T-cell (primary cell): ENCODE measurements at regions not wholly inside any gene's neighbourhood (a gene's known extent, or its start where the extent isn't known, plus 50 kb on each side); places are given as distances from the start of the nearest gene placed in this dataset.

Experiments used
- ATAC-seq, 4 experiments: fragments of 200-7000 bp in 3 of 4; fragments of 150-1000 bp in 1 of 4; cut with Tn5 transposase; replicated peaks in 1 of 4; 1 replicate in 3 of 4; 2 replicates in 1 of 4; pipeline ENCODE4 v1.10.0; 2021; ENCODE audit warnings: moderate library complexity in 3 of 4, mild to moderate bottlenecking in 2 of 4, moderate number of reproducible peaks in 1 of 4
- CTCF ChIA-PET, 2 donors: fragments of 300-600 bp; sonication (Branson Sonifier 250); formaldehyde crosslinking; loops; one replicate each; lab custom pipeline; 2022; ENCODE audit warnings: antibody characterized with exemption in 2 of 2; lab: Charles Lee
- POLR2A ChIA-PET, 2 donors: fragments of 300-600 bp; sonication (Branson Sonifier 250); formaldehyde crosslinking; loops; one replicate each; lab custom pipeline; 2022; ENCODE audit warnings: antibody characterized with exemption in 2 of 2; lab: Charles Lee
- DNase-seq, 35 experiments: peaks; one replicate each; pipeline versions ENCODE4 v3.0.0 to v3.0.0-alpha.2; 2013 to 2023
- H3K27ac ChIP-seq: one replicate; pipeline ENCODE4 v1.5.1; 2013; ENCODE audit warnings: low read length
- H3K27me3 ChIP-seq, 2 experiments: replicated peaks in 1 of 2; 1 replicate in 1 of 2; 2 replicates in 1 of 2; pipeline versions ENCODE4 v1.6.1 to v1.7.0; 2013; ENCODE audit warnings: low read length in 1 of 2, mixed read lengths in 1 of 2; ENCODE audit not compliant: control insufficient read depth in 2 of 2, insufficient read depth in 2 of 2; ENCODE audit errors: extremely low read depth in 1 of 2
- H3K36me3 ChIP-seq, 2 donors: 1 replicate in 1 of 2; 2 replicates in 1 of 2; pipeline versions ENCODE4 v1.6.1 to v1.7.0; 2013; ENCODE audit warnings: low read length in 1 of 2; ENCODE audit not compliant: control insufficient read depth in 2 of 2, insufficient read depth in 1 of 2; ENCODE audit errors: extremely low read depth in 1 of 2
- H3K4me1 ChIP-seq, 2 experiments: 1 replicate in 1 of 2; 2 replicates in 1 of 2; pipeline versions ENCODE4 v1.6.1 to v1.7.0; 2013; ENCODE audit warnings: low read length in 2 of 2, mixed read lengths in 1 of 2; ENCODE audit not compliant: insufficient read depth in 2 of 2, control insufficient read depth in 1 of 2; ENCODE audit errors: extremely low read depth in 1 of 2
- H3K4me3 ChIP-seq, 2 donors: 1 replicate in 1 of 2; 2 replicates in 1 of 2; pipeline versions ENCODE4 v1.5.1 to v1.7.0; 2013; ENCODE audit warnings: mild to moderate bottlenecking in 2 of 2, low read length in 1 of 2, moderate library complexity in 1 of 2; ENCODE audit not compliant: control insufficient read depth in 1 of 2; ENCODE audit errors: extremely low read depth in 1 of 2
- H3K9me3 ChIP-seq: 2 replicates; pipeline ENCODE4 v1.7.0; 2013
- H3K27ac Mint-ChIP-seq, 2 donors: one replicate each; pipeline ENCODE4 v1.8.0; 2020 to 2021; ENCODE audit warnings: mild to moderate bottlenecking in 2 of 2, mixed read lengths in 2 of 2
- H3K27me3 Mint-ChIP-seq, 2 donors: one replicate each; pipeline ENCODE4 v1.8.0; 2021 to 2022; ENCODE audit warnings: mixed read lengths in 2 of 2
- H3K36me3 Mint-ChIP-seq: one replicate; pipeline ENCODE4 v1.8.0; 2021; ENCODE audit warnings: mixed read lengths
- H3K4me1 Mint-ChIP-seq, 3 donors: one replicate each; pipeline ENCODE4 v1.8.0; 2020 to 2022; ENCODE audit warnings: mixed read lengths in 3 of 3, mild to moderate bottlenecking in 1 of 3
- H3K4me3 Mint-ChIP-seq, 3 donors: one replicate each; pipeline ENCODE4 v1.8.0; 2020 to 2022; ENCODE audit warnings: mild to moderate bottlenecking in 3 of 3, mixed read lengths in 3 of 3, moderate library complexity in 3 of 3
- H3K9me3 Mint-ChIP-seq, 3 donors: one replicate each; pipeline ENCODE4 v1.8.0; 2020 to 2022; ENCODE audit warnings: mixed read lengths in 3 of 3
- WGBS: methylation state at CpG from one replicate; pipeline ENCODE4 v1.1.5; 2013; ENCODE audit warnings: missing lambda C conversion rate; ENCODE audit not compliant: insufficient coverage; 5-methylcytosine and 5-hydroxymethylcytosine counted together

DNA sequence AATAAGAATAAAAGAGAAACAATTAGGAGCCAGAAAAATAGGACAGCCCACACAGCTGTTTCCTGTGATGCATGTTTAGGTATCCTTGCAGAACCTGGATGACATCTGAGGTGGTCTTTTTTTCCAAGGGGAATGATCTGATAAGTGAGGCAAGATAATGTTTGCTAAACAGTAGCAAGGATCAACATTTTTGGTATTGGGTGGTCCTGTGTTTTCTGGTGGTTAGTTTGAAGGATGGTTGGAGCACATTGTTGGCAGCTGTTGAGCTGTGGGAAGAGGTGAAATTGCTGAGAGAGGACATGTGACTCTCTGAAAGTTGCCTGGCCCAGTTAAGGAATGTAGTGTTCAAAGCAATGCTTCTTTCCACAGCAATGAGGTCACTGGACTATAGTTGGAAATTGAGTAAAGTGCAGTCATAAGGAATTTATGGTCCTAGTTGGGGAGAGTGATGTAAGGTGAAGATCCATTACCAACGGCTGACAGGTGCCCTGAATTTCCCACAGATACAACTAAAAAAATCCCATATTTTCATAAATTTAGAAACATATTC, 270.2 kb upstream of the IMPG1 start:
- POLR2A ChIA-PET: no interaction called here
- Histone ChIP-seq H3K36me3 (no peaks in the 10 kb centered on the region), H3K27me3 (no peaks in the 10 kb centered on the region), H3K4me1 (no peaks in the 10 kb centered on the region), H3K9me3 (peaks cover 5% of the 10 kb centered on the region), H3K4me3 (no peak overlapping the region), H3K27ac (no peak overlapping the region)
- CTCF ChIA-PET: no interaction called here
- DNase-seq (no peak), ATAC-seq (no peak)
- WGBS: no CpG with 5 or more reads among the region's 1 CpG
- no peaks in the 10 kb centered on the region for H3K27me3 Mint-ChIP-seq
- no peak overlapping the region for H3K27ac Mint-ChIP-seq
- peaks cover 6 to 12% (median 10%) of the 10 kb centered on the region in 3 donors for H3K9me3 Mint-ChIP-seq
- no peak overlapping the region for H3K4me3 Mint-ChIP-seq
- H3K36me3 Mint-ChIP-seq: no peaks in the 10 kb centered on the region
- no peaks in the 10 kb centered on the region for H3K4me1 Mint-ChIP-seq

DNA sequence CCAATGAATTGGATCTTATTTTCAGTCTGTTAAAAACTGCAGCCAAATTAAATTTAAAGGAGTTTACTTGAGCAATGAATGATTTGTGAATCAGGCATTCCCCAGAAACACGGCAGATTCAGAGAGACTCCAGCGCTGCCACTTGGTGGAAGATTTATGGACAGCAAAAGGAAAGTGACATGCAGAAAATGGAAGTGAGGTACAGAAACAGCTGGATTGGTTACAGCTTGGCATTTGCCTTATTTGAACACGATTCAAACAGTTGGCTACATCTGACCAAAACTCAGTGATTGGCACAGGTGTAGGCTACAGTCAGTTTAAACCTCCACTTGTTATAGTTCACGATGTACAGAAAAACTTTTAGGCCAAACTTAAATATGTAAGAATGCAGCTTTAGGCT, 257.6 kb upstream of the IMPG1 start:
- peaks cover 4% of the 10 kb centered on the region for H3K9me3 ChIP-seq
- H3K4me1 ChIP-seq: no peaks in the 10 kb centered on the region
- no peak overlapping the region for H3K27ac ChIP-seq
- 73% methylated on average over 4 of the region's 4 CpGs for WGBS
- Mint-ChIP-seq H3K27me3 (no peaks in the 10 kb centered on the region), H3K27ac (no peak overlapping the region), H3K4me1 (no peaks in the 10 kb centered on the region), H3K9me3 (peaks cover 12 to 38% (median 36%) of the 10 kb centered on the region in 3 donors), H3K4me3 (no peak overlapping the region), H3K36me3 (no peaks in the 10 kb centered on the region)
- H3K36me3 ChIP-seq: no peaks in the 10 kb centered on the region
- ChIA-PET POLR2A (no interaction called here), CTCF (no interaction called here)
- DNase-seq (no peak), ATAC-seq (no peak)
- no peak overlapping the region for H3K4me3 ChIP-seq
- H3K27me3 ChIP-seq: no peaks in the 10 kb centered on the region

DNA sequence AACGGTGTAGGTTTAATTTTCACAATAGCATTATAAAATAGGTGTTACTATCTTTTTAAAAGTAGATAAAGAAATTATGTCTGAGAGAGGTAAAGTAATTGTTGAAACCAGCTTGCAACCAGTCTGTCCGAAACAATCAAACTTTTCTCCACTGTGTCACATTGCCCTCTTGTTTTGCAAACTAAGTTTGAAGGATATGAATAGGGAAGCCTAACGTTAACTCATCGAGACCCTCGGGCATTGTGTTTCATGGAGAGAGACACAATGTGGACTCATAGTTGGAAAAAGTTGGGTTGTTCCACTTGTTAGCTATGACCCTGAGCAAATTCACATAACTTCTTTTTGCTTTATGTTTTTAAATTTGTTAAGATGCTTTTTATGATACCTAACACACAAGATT, 254.4 kb upstream of the IMPG1 start:
- no peaks in the 10 kb centered on the region for H3K4me1 ChIP-seq
- WGBS: no CpG with 5 or more reads among the region's 5 CpGs
- H3K4me3 ChIP-seq: no peak overlapping the region
- Mint-ChIP-seq H3K27ac (no peak overlapping the region), H3K36me3 (no peaks in the 10 kb centered on the region), H3K27me3 (no peaks in the 10 kb centered on the region), H3K4me1 (no peaks in the 10 kb centered on the region), H3K4me3 (no peak overlapping the region), H3K9me3 (peaks cover 0 to 31% (median 25%) of the 10 kb centered on the region in 3 donors)
- ChIA-PET POLR2A (no interaction called here), CTCF (no interaction called here)
- H3K27ac ChIP-seq: no peak overlapping the region
- H3K9me3 ChIP-seq: peaks cover 2% of the 10 kb centered on the region
- H3K36me3 ChIP-seq: no peaks in the 10 kb centered on the region
- H3K27me3 ChIP-seq: no peaks in the 10 kb centered on the region
- DNase-seq (no peak), ATAC-seq (no peak)
